ENCODE measurements at regions not wholly inside any gene's neighbourhood (a gene's known extent, or its start where the extent isn't known, plus 50 kb on each side); places are given as distances from the start of the nearest gene placed in this dataset.

GRCh38 chr16:77603656-77604055, 118.7 kb upstream of the NUDT7 start:
- TF ChIP-seq EZH2 (IDR thresholded peaks at IDR 0.05; ENCODE audit: borderline replicate concordance, low read length) (no peak), CTCF (IDR thresholded peaks at IDR 0.05; ENCODE audit: low read length) (no peak)
